ENCODE measurements at regions not wholly inside any gene's neighbourhood (a gene's known extent, or its start where the extent isn't known, plus 50 kb on each side); places are given as distances from the start of the nearest gene placed in this dataset.

DNA sequence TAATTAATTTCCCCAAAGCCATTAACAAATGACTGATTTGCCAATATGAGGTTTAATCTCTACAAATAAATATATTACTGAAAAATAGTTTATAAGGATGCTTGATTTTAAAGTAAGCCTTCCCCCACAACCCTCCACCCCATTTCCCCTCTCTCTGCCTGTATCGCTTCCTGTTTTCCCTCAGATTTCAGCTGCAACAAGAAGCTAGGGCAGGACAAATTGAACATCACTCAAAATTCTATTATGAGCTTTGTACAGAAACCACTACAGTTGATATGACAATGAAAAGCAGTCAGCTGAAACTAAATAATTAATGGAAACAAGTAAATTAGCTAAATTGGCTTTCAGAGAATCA, 109.0 kb upstream of the SP4 start:
- DNase-seq (ENCODE audit: low spot score), result no peak
- H3K36me3 ChIP-seq (replicated peaks in 1 of 2; ENCODE audit: control insufficient read depth in 2 of 2, insufficient read depth in 2 of 2, low read length in 2 of 2), result no peaks in the 10 kb centered on the region
- H4K8ac ChIP-seq (ENCODE audit: low read depth, low read length), result no peak overlapping the region
- H3K4me1 ChIP-seq (ENCODE audit: control insufficient read depth in 2 of 2, insufficient read depth in 1 of 2, low read depth in 1 of 2, low read length in 2 of 2), result peaks cover 0 to 2% of the 10 kb centered on the region in 2 donors
- no CpG with 5 or more reads among the region's 1 CpG for WGBS, 2 donors (ENCODE audit: extremely low coverage in 2 of 2, insufficient read length in 2 of 2, insufficient replicate concordance in 1 of 2)
- H3K4me3 ChIP-seq (ENCODE audit: low read length in 2 of 2), result no peak overlapping the region
- H4K91ac ChIP-seq (ENCODE audit: low read depth, low read length, poor library complexity), result no peak overlapping the region
- H2BK120ac ChIP-seq (ENCODE audit: low read depth, low read length), result no peak overlapping the region
- H2BK15ac ChIP-seq (ENCODE audit: low read length), result no peak overlapping the region
- no peak overlapping the region for H3K14ac ChIP-seq (ENCODE audit: low read length)
- no peak overlapping the region for H2BK12ac ChIP-seq (ENCODE audit: low read length)
- no peak overlapping the region for H3K23ac ChIP-seq (ENCODE audit: low read depth, low read length, poor library complexity)
- no peak overlapping the region for H2BK5ac ChIP-seq (ENCODE audit: low read length)
- H3K18ac ChIP-seq (ENCODE audit: low read length), result no peak overlapping the region
- H3K79me1 ChIP-seq (ENCODE audit: low read depth, low read length), result no peaks in the 10 kb centered on the region
- no peak overlapping the region for H3K9ac ChIP-seq (ENCODE audit: low read depth, low read length, poor library complexity)
- no peak overlapping the region for H3K4me2 ChIP-seq (ENCODE audit: insufficient read depth, low read length, poor library complexity, severe bottlenecking)
- no peak overlapping the region for H2AK5ac ChIP-seq (ENCODE audit: low read depth, low read length)
- no peaks in the 10 kb centered on the region for H3K27me3 ChIP-seq (ENCODE audit: control insufficient read depth in 3 of 3, insufficient read depth in 3 of 3, low read depth in 1 of 3, low read length in 3 of 3)
- H3K4ac ChIP-seq (ENCODE audit: low read length), result no peak overlapping the region
- no peak overlapping the region for H2AFZ ChIP-seq (ENCODE audit: low read length)
- no peak overlapping the region for H3K27ac ChIP-seq (replicated peaks; ENCODE audit: low read length)
- no peaks in the 10 kb centered on the region for H3K9me3 ChIP-seq (replicated peaks in 1 of 2; ENCODE audit: control insufficient read depth in 2 of 2, insufficient read depth in 1 of 2, low read depth in 1 of 2, low read length in 2 of 2)

DNA sequence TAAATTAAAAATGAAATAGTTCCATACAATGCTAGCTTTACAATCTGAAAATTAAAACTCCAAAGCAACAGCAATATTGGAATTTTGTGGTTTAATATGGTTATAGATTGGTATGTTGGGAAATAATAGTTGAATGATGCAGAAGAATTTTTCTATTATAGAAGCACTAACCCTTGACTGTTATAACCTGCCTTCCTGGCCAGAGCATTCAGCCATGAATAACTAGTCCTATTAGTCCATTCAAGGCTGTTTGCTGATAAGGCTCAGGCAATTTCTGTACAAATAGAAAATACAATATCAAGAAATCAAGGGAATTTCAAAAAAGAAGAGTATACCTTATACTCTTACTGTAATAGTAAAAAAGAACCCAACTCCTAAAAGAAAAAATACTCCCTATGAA, 101.6 kb upstream of the SP4 start:
- H3K9me3 ChIP-seq (replicated peaks in 1 of 2; ENCODE audit: control insufficient read depth in 2 of 2, insufficient read depth in 1 of 2, low read depth in 1 of 2, low read length in 2 of 2), result no peaks in the 10 kb centered on the region
- no peak overlapping the region for H2AFZ ChIP-seq (ENCODE audit: low read length)
- H4K91ac ChIP-seq (ENCODE audit: low read depth, low read length, poor library complexity), result no peak overlapping the region
- H2AK5ac ChIP-seq (ENCODE audit: low read depth, low read length), result no peak overlapping the region
- no peak overlapping the region for H2BK15ac ChIP-seq (ENCODE audit: low read length)
- no peak for DNase-seq (ENCODE audit: low spot score)
- no peaks in the 10 kb centered on the region for H3K27me3 ChIP-seq (ENCODE audit: control insufficient read depth in 3 of 3, insufficient read depth in 3 of 3, low read depth in 1 of 3, low read length in 3 of 3)
- no peak overlapping the region for H3K4me3 ChIP-seq (ENCODE audit: low read length in 2 of 2)
- H3K79me1 ChIP-seq (ENCODE audit: low read depth, low read length), result no peaks in the 10 kb centered on the region
- H2BK5ac ChIP-seq (ENCODE audit: low read length), result no peak overlapping the region
- no peak overlapping the region for H3K18ac ChIP-seq (ENCODE audit: low read length)
- no peak overlapping the region for H3K27ac ChIP-seq (replicated peaks; ENCODE audit: low read length)
- H3K4me1 ChIP-seq (ENCODE audit: control insufficient read depth in 2 of 2, insufficient read depth in 1 of 2, low read depth in 1 of 2, low read length in 2 of 2), result no peaks in the 10 kb centered on the region
- H3K4ac ChIP-seq (ENCODE audit: low read length), result no peak overlapping the region
- no peak overlapping the region for H3K23ac ChIP-seq (ENCODE audit: low read depth, low read length, poor library complexity)
- no peak overlapping the region for H3K4me2 ChIP-seq (ENCODE audit: insufficient read depth, low read length, poor library complexity, severe bottlenecking)
- no peak overlapping the region for H3K9ac ChIP-seq (ENCODE audit: low read depth, low read length, poor library complexity)
- H2BK12ac ChIP-seq (ENCODE audit: low read length), result no peak overlapping the region
- no peaks in the 10 kb centered on the region for H3K36me3 ChIP-seq (replicated peaks in 1 of 2; ENCODE audit: control insufficient read depth in 2 of 2, insufficient read depth in 2 of 2, low read length in 2 of 2)
- no peak overlapping the region for H3K14ac ChIP-seq (ENCODE audit: low read length)
- H2BK120ac ChIP-seq (ENCODE audit: low read depth, low read length), result no peak overlapping the region
- no peak overlapping the region for H4K8ac ChIP-seq (ENCODE audit: low read depth, low read length)

DNA sequence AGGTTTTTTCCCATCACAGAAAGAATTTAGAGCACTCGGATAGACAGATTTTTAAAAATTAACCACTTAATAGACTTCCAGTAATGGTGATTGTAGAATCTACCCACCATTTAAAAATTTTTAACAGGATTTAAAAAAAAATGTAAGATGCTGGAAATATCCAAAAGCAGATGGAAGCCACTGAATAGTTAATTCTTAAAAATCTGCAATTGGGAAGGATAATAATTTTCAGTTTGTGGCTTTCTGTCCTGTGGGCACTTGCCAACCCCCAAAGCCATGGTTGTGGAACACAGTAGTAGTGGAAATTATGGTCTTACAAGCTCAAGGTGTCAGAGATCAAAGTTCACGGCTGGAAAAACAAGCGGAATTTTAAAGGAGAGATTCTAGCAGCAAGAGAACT, 101.0 kb upstream of the SP4 start:
- DNase-seq (ENCODE audit: low spot score), result no peak
- Histone ChIP-seq H3K14ac (ENCODE audit: low read length) (no peak overlapping the region), H2AFZ (ENCODE audit: low read length) (no peak overlapping the region), H4K91ac (ENCODE audit: low read depth, low read length, poor library complexity) (no peak overlapping the region), H3K4ac (ENCODE audit: low read length) (no peak overlapping the region), H2AK5ac (ENCODE audit: low read depth, low read length) (no peak overlapping the region), H3K4me3 (ENCODE audit: low read length in 2 of 2) (no peak overlapping the region), H3K9ac (ENCODE audit: low read depth, low read length, poor library complexity) (no peak overlapping the region), H2BK12ac (ENCODE audit: low read length) (no peak overlapping the region), H4K8ac (ENCODE audit: low read depth, low read length) (no peak overlapping the region), H2BK5ac (ENCODE audit: low read length) (no peak overlapping the region), H3K27me3 (ENCODE audit: control insufficient read depth in 3 of 3, insufficient read depth in 3 of 3, low read depth in 1 of 3, low read length in 3 of 3) (no peaks in the 10 kb centered on the region), H3K4me2 (ENCODE audit: insufficient read depth, low read length, poor library complexity, severe bottlenecking) (no peak overlapping the region), H3K23ac (ENCODE audit: low read depth, low read length, poor library complexity) (no peak overlapping the region), H3K27ac (replicated peaks; ENCODE audit: low read length) (no peak overlapping the region), H3K36me3 (replicated peaks in 1 of 2; ENCODE audit: control insufficient read depth in 2 of 2, insufficient read depth in 2 of 2, low read length in 2 of 2) (no peaks in the 10 kb centered on the region), H3K9me3 (replicated peaks in 1 of 2; ENCODE audit: control insufficient read depth in 2 of 2, insufficient read depth in 1 of 2, low read depth in 1 of 2, low read length in 2 of 2) (no peaks in the 10 kb centered on the region), H3K4me1 (ENCODE audit: control insufficient read depth in 2 of 2, insufficient read depth in 1 of 2, low read depth in 1 of 2, low read length in 2 of 2) (no peaks in the 10 kb centered on the region), H2BK120ac (ENCODE audit: low read depth, low read length) (no peak overlapping the region), H3K18ac (ENCODE audit: low read length) (no peak overlapping the region), H3K79me1 (ENCODE audit: low read depth, low read length) (no peaks in the 10 kb centered on the region), H2BK15ac (ENCODE audit: low read length) (no peak overlapping the region)
- WGBS, 2 donors (ENCODE audit: extremely low coverage in 2 of 2, insufficient read length in 2 of 2, insufficient replicate concordance in 1 of 2), result no CpG with 5 or more reads among the region's 3 CpGs

DNA sequence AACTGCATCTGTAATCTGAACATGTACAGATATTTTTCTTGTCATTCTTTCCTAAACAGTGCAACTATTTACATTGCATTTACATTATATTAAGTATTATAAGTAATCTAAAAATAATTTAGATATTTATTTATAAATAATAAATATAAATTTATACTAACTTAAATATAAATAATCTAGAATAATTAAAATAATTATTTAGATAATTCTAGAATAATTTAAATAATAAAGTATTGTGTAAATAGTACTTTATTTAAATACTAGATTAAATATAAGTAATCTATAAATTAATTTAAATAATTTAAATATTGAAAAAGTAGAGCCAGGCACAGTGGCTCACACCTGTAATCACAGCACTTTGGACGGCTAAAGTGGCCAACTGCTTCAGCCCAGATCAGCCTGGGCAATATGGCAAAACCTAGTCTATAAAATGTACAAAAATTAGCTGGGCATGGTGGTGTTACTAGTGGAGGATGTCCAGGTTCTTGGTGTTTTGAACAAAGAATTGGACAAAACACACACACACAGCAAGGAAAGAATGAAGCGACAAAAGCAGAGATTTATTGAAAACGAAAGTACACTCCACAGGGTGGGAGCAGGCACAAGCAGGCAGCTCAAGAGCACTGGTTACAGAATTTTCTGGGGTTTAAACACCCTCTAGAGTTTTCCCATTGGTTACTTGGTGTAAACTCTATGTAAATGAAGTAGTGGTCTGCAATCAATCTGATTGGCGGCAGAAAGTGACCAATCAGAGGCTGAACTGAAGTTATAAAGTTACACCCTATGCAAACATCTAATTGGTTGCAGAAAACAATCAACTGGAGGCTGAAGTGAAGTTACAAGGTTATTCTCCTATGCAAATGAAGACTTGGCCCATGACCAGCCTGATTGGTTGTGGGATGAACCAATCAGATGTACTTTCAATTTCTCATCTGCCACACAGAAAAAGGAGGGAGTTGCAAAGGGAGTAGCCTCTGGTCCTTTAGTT, 100.2 kb upstream of the SP4 start:
- H3K27me3 ChIP-seq (ENCODE audit: control insufficient read depth in 3 of 3, insufficient read depth in 3 of 3, low read depth in 1 of 3, low read length in 3 of 3), result no peaks in the 10 kb centered on the region
- no peak overlapping the region for H3K9ac ChIP-seq (ENCODE audit: low read depth, low read length, poor library complexity)
- H2BK120ac ChIP-seq (ENCODE audit: low read depth, low read length), result no peak overlapping the region
- no peak overlapping the region for H2AK5ac ChIP-seq (ENCODE audit: low read depth, low read length)
- H4K8ac ChIP-seq (ENCODE audit: low read depth, low read length), result no peak overlapping the region
- H3K27ac ChIP-seq (replicated peaks; ENCODE audit: low read length), result no peak overlapping the region
- H3K23ac ChIP-seq (ENCODE audit: low read depth, low read length, poor library complexity), result no peak overlapping the region
- H3K36me3 ChIP-seq (replicated peaks in 1 of 2; ENCODE audit: control insufficient read depth in 2 of 2, insufficient read depth in 2 of 2, low read length in 2 of 2), result no peaks in the 10 kb centered on the region
- no peak overlapping the region for H3K14ac ChIP-seq (ENCODE audit: low read length)
- H4K91ac ChIP-seq (ENCODE audit: low read depth, low read length, poor library complexity), result no peak overlapping the region
- no peak overlapping the region for H3K4ac ChIP-seq (ENCODE audit: low read length)
- H3K4me1 ChIP-seq (ENCODE audit: control insufficient read depth in 2 of 2, insufficient read depth in 1 of 2, low read depth in 1 of 2, low read length in 2 of 2), result no peaks in the 10 kb centered on the region
- no peak overlapping the region for H2BK5ac ChIP-seq (ENCODE audit: low read length)
- no peak overlapping the region for H3K4me3 ChIP-seq (ENCODE audit: low read length in 2 of 2)
- DNase-seq (ENCODE audit: low spot score), result no peak
- H2BK15ac ChIP-seq (ENCODE audit: low read length), result no peak overlapping the region
- WGBS, 2 donors (ENCODE audit: extremely low coverage in 2 of 2, insufficient read length in 2 of 2, insufficient replicate concordance in 1 of 2), result no CpG with 5 or more reads among the region's 4 CpGs
- no peaks in the 10 kb centered on the region for H3K9me3 ChIP-seq (replicated peaks in 1 of 2; ENCODE audit: control insufficient read depth in 2 of 2, insufficient read depth in 1 of 2, low read depth in 1 of 2, low read length in 2 of 2)
- no peak overlapping the region for H2AFZ ChIP-seq (ENCODE audit: low read length)
- H3K18ac ChIP-seq (ENCODE audit: low read length), result no peak overlapping the region
- no peak overlapping the region for H2BK12ac ChIP-seq (ENCODE audit: low read length)
- H3K79me1 ChIP-seq (ENCODE audit: low read depth, low read length), result no peaks in the 10 kb centered on the region
- H3K4me2 ChIP-seq (ENCODE audit: insufficient read depth, low read length, poor library complexity, severe bottlenecking), result no peak overlapping the region
